ENCODE measurements at regions not wholly inside any gene's neighbourhood (a gene's known extent, or its start where the extent isn't known, plus 50 kb on each side); places are given as distances from the start of the nearest gene placed in this dataset.

DNA sequence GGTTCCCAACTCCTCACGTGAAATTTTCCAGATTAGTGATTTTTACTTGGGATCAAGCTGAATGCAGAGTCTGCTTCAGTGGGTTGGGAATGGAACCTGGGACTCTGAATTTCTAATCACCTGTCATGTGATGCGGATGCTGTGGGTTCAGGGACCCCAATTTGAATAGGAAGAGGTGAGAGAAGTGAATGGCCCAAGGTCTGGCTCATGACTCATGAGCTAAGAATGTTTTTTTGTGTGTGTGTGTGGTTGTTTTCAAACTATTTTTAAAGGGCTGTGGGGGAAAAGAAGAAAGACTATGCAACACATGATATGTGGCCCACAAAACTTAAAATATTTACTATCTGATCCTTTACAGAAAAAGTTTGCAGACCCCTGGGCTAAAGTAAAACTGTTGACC is 108.5 kb upstream of the CYRIA start:
- TF ChIP-seq, protein P1, sequence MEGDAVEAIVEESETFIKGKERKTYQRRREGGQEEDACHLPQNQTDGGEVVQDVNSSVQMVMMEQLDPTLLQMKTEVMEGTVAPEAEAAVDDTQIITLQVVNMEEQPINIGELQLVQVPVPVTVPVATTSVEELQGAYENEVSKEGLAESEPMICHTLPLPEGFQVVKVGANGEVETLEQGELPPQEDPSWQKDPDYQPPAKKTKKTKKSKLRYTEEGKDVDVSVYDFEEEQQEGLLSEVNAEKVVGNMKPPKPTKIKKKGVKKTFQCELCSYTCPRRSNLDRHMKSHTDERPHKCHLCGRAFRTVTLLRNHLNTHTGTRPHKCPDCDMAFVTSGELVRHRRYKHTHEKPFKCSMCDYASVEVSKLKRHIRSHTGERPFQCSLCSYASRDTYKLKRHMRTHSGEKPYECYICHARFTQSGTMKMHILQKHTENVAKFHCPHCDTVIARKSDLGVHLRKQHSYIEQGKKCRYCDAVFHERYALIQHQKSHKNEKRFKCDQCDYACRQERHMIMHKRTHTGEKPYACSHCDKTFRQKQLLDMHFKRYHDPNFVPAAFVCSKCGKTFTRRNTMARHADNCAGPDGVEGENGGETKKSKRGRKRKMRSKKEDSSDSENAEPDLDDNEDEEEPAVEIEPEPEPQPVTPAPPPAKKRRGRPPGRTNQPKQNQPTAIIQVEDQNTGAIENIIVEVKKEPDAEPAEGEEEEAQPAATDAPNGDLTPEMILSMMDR (IDR thresholded peaks at IDR 0.05 in 2 of 3, conservative IDR thresholded peaks at IDR 0.05 in 1 of 3; ENCODE audit: borderline replicate concordance in 1 of 3, insufficient read depth in 1 of 3, low read depth in 2 of 3, low read length in 2 of 3), result no peak
- TF ChIP-seq ELF1 (IDR thresholded peaks at IDR 0.05; ENCODE audit: borderline replicate concordance, low read depth) (no peak), CEBPB (IDR thresholded peaks at IDR 0.05; ENCODE audit: low read depth) (no peak), POLR2A (IDR thresholded peaks at IDR 0.05; ENCODE audit: borderline replicate concordance, extremely low read depth, insufficient read depth, insufficient read length) (no peak)

Data from HCT116 (cell line).